ENCODE measurements at regions not wholly inside any gene's neighbourhood (a gene's known extent, or its start where the extent isn't known, plus 50 kb on each side); places are given as distances from the start of the nearest gene placed in this dataset.

- no peaks in the 10 kb centered on the region for H3K27me3 Mint-ChIP-seq
- no peaks in the 10 kb centered on the region for H3K36me3 Mint-ChIP-seq
- no peaks in the 10 kb centered on the region for H3K9me3 Mint-ChIP-seq
- H3K27ac Mint-ChIP-seq: no peak overlapping the region
- H3K4me3 Mint-ChIP-seq: no peak overlapping the region
- no peaks in the 10 kb centered on the region for H3K4me1 Mint-ChIP-seq
These were observed 669.3 kb downstream of the NR4A2 start for GRCh38 chr2:155663265-155663664.

GRCh38 chr2:155662224-155662623 is 670.3 kb downstream of the NR4A2 start:
- Mint-ChIP-seq H3K4me3 (no peak overlapping the region), H3K9me3 (no peaks in the 10 kb centered on the region), H3K27me3 (no peaks in the 10 kb centered on the region), H3K27ac (no peak overlapping the region), H3K36me3 (no peaks in the 10 kb centered on the region), H3K4me1 (no peaks in the 10 kb centered on the region)

- H3K9me3 Mint-ChIP-seq: no peaks in the 10 kb centered on the region
- no peaks in the 10 kb centered on the region for H3K27me3 Mint-ChIP-seq
- H3K36me3 Mint-ChIP-seq: no peaks in the 10 kb centered on the region
- H3K4me1 Mint-ChIP-seq: no peaks in the 10 kb centered on the region
- no peak overlapping the region for H3K4me3 Mint-ChIP-seq
- H3K27ac Mint-ChIP-seq: no peak overlapping the region
These were observed 679.3 kb downstream of the NR4A2 start for GRCh38 chr2:155653176-155653575.

GRCh38 chr2:155651851-155652250 is 680.7 kb downstream of the NR4A2 start:
- Mint-ChIP-seq H3K27me3 (no peaks in the 10 kb centered on the region), H3K4me1 (no peaks in the 10 kb centered on the region), H3K36me3 (no peaks in the 10 kb centered on the region), H3K4me3 (no peak overlapping the region), H3K9me3 (peaks cover 0 to 3% (median 1%) of the 10 kb centered on the region in 3 donors), H3K27ac (no peak overlapping the region)

GRCh38 chr2:155645791-155646190 is 686.7 kb downstream of the NR4A2 start:
- Mint-ChIP-seq H3K4me3 (no peak overlapping the region), H3K36me3 (no peaks in the 10 kb centered on the region), H3K9me3 (peaks cover 2 to 3% (median 3%) of the 10 kb centered on the region in 3 donors), H3K4me1 (no peaks in the 10 kb centered on the region), H3K27ac (no peak overlapping the region), H3K27me3 (no peaks in the 10 kb centered on the region)

GRCh38 chr2:155643056-155643775 is 689.3 kb downstream of the NR4A2 start:
- Mint-ChIP-seq H3K36me3 (no peaks in the 10 kb centered on the region), H3K4me3 (no peak overlapping the region), H3K4me1 (no peaks in the 10 kb centered on the region), H3K27ac (no peak overlapping the region), H3K9me3 (peaks cover 2 to 3% (median 3%) of the 10 kb centered on the region in 3 donors), H3K27me3 (no peaks in the 10 kb centered on the region)

GRCh38 chr2:155633887-155634570 is 698.5 kb downstream of the NR4A2 start:
- Mint-ChIP-seq H3K36me3 (no peaks in the 10 kb centered on the region), H3K4me3 (no peak overlapping the region), H3K27ac (no peak overlapping the region), H3K4me1 (peaks cover 0 to 2% (median 0%) of the 10 kb centered on the region in 3 donors), H3K9me3 (no peaks in the 10 kb centered on the region), H3K27me3 (no peaks in the 10 kb centered on the region)

- no peaks in the 10 kb centered on the region for H3K27me3 Mint-ChIP-seq
- no peak overlapping the region for H3K4me3 Mint-ChIP-seq
- H3K9me3 Mint-ChIP-seq: no peaks in the 10 kb centered on the region
- no peak overlapping the region for H3K27ac Mint-ChIP-seq
- H3K36me3 Mint-ChIP-seq: no peaks in the 10 kb centered on the region
- peaks cover 0 to 2% (median 0%) of the 10 kb centered on the region in 3 donors for H3K4me1 Mint-ChIP-seq
These were observed 699.3 kb downstream of the NR4A2 start for GRCh38 chr2:155633060-155633839.

- Mint-ChIP-seq H3K27me3 (no peaks in the 10 kb centered on the region), H3K36me3 (no peaks in the 10 kb centered on the region), H3K27ac (no peak overlapping the region), H3K4me3 (no peak overlapping the region), H3K4me1 (peaks cover 0 to 2% (median 0%) of the 10 kb centered on the region in 3 donors), H3K9me3 (peaks cover 0 to 3% (median 0%) of the 10 kb centered on the region in 3 donors)
These were observed 701.8 kb downstream of the NR4A2 start for GRCh38 chr2:155630760-155631159.

- peaks cover 0 to 3% (median 0%) of the 10 kb centered on the region in 3 donors for H3K9me3 Mint-ChIP-seq
- H3K4me1 Mint-ChIP-seq: no peaks in the 10 kb centered on the region
- no peak overlapping the region for H3K4me3 Mint-ChIP-seq
- no peak overlapping the region for H3K27ac Mint-ChIP-seq
- H3K36me3 Mint-ChIP-seq: no peaks in the 10 kb centered on the region
- no peaks in the 10 kb centered on the region for H3K27me3 Mint-ChIP-seq
These were observed 710.1 kb downstream of the NR4A2 start for GRCh38 chr2:155622443-155622842.

- Mint-ChIP-seq H3K9me3 (peaks cover 0 to 4% (median 2%) of the 10 kb centered on the region in 3 donors), H3K36me3 (no peaks in the 10 kb centered on the region), H3K27ac (peak overlapping the region in 1 of 3 donors; percentile 64), H3K27me3 (no peaks in the 10 kb centered on the region), H3K4me3 (no peak overlapping the region), H3K4me1 (no peaks in the 10 kb centered on the region)
These were observed 731.4 kb downstream of the NR4A2 start for GRCh38 chr2:155600914-155601760.

- no peaks in the 10 kb centered on the region for H3K27me3 Mint-ChIP-seq
- H3K4me1 Mint-ChIP-seq: no peaks in the 10 kb centered on the region
- H3K27ac Mint-ChIP-seq: no peak overlapping the region
- no peak overlapping the region for H3K4me3 Mint-ChIP-seq
- H3K9me3 Mint-ChIP-seq: peaks cover 0 to 4% (median 2%) of the 10 kb centered on the region in 3 donors
- H3K36me3 Mint-ChIP-seq: no peaks in the 10 kb centered on the region
These were observed 732.2 kb downstream of the NR4A2 start for GRCh38 chr2:155600296-155600695.

- no peak overlapping the region for H3K4me3 Mint-ChIP-seq
- H3K4me1 Mint-ChIP-seq: no peaks in the 10 kb centered on the region
- H3K27ac Mint-ChIP-seq: no peak overlapping the region
- no peaks in the 10 kb centered on the region for H3K27me3 Mint-ChIP-seq
- peaks cover 0 to 2% (median under 1%) of the 10 kb centered on the region in 3 donors for H3K9me3 Mint-ChIP-seq
- H3K36me3 Mint-ChIP-seq: no peaks in the 10 kb centered on the region
These were observed 732.7 kb downstream of the NR4A2 start for GRCh38 chr2:155599834-155600233.

- Mint-ChIP-seq H3K36me3 (no peaks in the 10 kb centered on the region), H3K27ac (no peak overlapping the region), H3K4me3 (no peak overlapping the region), H3K9me3 (peaks cover 1 to 7% (median 6%) of the 10 kb centered on the region in 3 donors), H3K4me1 (no peaks in the 10 kb centered on the region), H3K27me3 (no peaks in the 10 kb centered on the region)
These were observed 748.8 kb downstream of the NR4A2 start for GRCh38 chr2:155583674-155584195.
